ENCODE measurements at regions not wholly inside any gene's neighbourhood (a gene's known extent, or its start where the extent isn't known, plus 50 kb on each side); places are given as distances from the start of the nearest gene placed in this dataset.

DNA sequence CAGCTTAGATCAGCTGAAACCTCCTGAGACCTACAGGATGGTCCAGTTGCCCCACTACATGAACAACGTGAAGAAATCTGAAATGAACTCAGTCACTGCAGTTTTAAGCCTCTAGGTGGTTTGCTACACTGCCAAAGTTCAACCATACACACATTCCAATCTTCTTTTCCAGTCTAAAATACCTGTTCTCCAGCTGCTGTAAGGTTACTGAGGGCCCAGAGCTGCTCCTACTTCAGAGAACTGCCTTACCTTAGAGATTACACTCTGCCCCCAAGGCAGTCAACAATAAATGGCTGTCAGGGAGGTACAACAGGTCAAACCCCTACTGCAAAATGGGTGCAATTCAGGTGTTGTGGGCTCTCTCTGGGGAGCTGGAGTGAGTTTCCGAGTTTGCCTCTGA, 154.1 kb upstream of the MIR17HG start:
- ATAC-seq = no peak
- intact Hi-C loops (cut with DNase I) = no loop called here

DNA sequence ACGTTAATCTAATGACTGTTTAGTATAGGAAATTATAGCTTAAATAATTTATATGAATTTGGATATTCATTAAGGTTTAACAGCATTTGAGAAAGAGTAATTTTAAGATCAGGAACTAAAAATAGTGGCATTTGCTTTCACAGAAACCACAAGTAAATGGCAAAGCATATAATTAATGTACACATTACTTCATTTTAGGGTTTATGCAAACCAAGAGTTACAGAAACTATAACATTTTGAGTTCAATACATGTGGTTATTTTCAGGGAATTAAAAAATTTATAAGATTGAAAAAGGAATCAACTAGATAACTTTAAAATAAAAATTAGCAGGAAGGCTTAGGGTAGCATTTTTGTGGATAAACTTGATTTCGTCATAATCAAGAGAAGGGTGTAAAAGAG, 151.7 kb upstream of the MIR17HG start:
- DNase-seq (no peak), ATAC-seq (no peak), FAIRE-seq (no peak)
- 63 to 74% methylated on average over 2 of the region's 2 CpGs for WGBS, 2 donors
- Histone ChIP-seq H3K4me1 (no peaks in the 10 kb centered on the region), H3K36me3 (no peaks in the 10 kb centered on the region), H3K9me3 (no peaks in the 10 kb centered on the region), H3K4me3 (no peak overlapping the region), H3K27me3 (no peaks in the 10 kb centered on the region), H3K27ac (no peak overlapping the region)
- intact Hi-C loops (cut with DNase I) = no loop called here
- no peak for TF ChIP-seq CTCF (IDR thresholded peaks at IDR 0.05)

More for the DNA sequence above, 154.1 kb upstream of the MIR17HG start:
- no peaks in the 10 kb centered on the region for H3K36me3 ChIP-seq
- WGBS, 2 donors = 50 to 66% methylated on average over 2 of the region's 2 CpGs
- FAIRE-seq (no peak), DNase-seq (no peak)
- no peaks in the 10 kb centered on the region for H3K9me3 ChIP-seq
- no peaks in the 10 kb centered on the region for H3K4me1 ChIP-seq
- no peak overlapping the region for H3K4me3 ChIP-seq
- TF ChIP-seq CTCF (IDR thresholded peaks at IDR 0.05) = no peak
- H3K27me3 ChIP-seq = no peaks in the 10 kb centered on the region
- no peak overlapping the region for H3K27ac ChIP-seq

- Histone ChIP-seq H3K4me3 (no peak overlapping the region), H3K4me1 (no peaks in the 10 kb centered on the region), H3K36me3 (no peaks in the 10 kb centered on the region), H3K27me3 (no peaks in the 10 kb centered on the region), H3K9me3 (no peaks in the 10 kb centered on the region), H3K27ac (no peak overlapping the region)
- FAIRE-seq (no peak), ATAC-seq (no peak), DNase-seq (no peak)
- 50 to 68% methylated on average over 4 of the region's 4 CpGs for WGBS, 2 donors
- intact Hi-C loops (cut with DNase I) = no loop called here
- TF ChIP-seq CTCF (IDR thresholded peaks at IDR 0.05) = no peak
Observed at GRCh38 chr13:91196958-91197357, 150.5 kb upstream of the MIR17HG start.

DNA sequence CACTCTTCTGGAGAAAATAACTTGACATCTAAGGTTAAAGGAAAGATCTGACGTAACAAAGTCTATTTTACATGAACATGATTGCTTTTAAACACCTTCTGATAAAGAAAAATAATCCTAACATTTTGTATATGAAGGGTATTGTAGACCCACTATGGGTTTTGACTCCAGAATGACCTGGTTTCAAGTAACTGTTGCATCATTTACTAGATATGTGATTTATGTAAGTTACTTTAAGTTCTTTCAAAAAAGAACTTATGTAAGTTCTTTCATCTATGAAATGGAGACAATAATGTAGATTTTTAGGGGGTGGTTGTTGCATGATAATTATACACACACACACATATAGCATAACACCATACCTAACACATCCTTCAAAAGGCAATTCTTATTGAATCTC, 147.6 kb upstream of the MIR17HG start:
- no peaks in the 10 kb centered on the region for H3K4me1 ChIP-seq
- DNase-seq (no peak), ATAC-seq (no peak), FAIRE-seq (no peak)
- no peak overlapping the region for H3K27ac ChIP-seq
- WGBS, 2 donors = 66 to 87% methylated on average over 1 of the region's 1 CpG
- no peak for TF ChIP-seq CTCF (IDR thresholded peaks at IDR 0.05)
- intact Hi-C loops (cut with DNase I) = no loop called here
- H3K4me3 ChIP-seq = no peak overlapping the region
- H3K9me3 ChIP-seq = no peaks in the 10 kb centered on the region
- no peaks in the 10 kb centered on the region for H3K27me3 ChIP-seq
- no peaks in the 10 kb centered on the region for H3K36me3 ChIP-seq

DNA sequence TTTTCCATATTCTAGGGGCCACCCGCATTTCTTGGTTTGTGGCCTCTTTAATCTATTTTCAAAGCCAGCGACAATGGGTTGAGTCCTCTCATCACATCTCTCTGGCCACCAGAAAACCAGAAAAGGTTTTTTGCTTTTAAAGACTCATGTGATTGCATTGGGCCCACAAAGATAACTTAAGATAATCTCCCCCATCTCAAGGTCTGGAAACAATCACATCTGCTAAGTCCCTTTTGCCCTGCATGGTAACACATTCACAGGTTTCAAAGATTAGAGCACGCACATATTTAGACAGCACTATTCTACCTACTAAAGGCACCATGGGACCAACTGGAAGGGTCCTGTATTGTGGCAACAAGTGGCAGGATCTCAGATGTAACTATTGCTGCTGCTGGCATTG, 147.0 kb upstream of the MIR17HG start:
- ATAC-seq (no peak), FAIRE-seq (no peak), DNase-seq (no peak)
- Histone ChIP-seq H3K4me1 (no peaks in the 10 kb centered on the region), H3K4me3 (no peak overlapping the region), H3K36me3 (no peaks in the 10 kb centered on the region), H3K27me3 (no peaks in the 10 kb centered on the region), H3K9me3 (no peaks in the 10 kb centered on the region), H3K27ac (no peak overlapping the region)
- intact Hi-C loops (cut with DNase I) = no loop called here
- WGBS, 2 donors = 73 to 77% methylated on average over 3 of the region's 3 CpGs
- TF ChIP-seq CTCF (IDR thresholded peaks at IDR 0.05) = no peak
